ENCODE measurements at regions not wholly inside any gene's neighbourhood (a gene's known extent, or its start where the extent isn't known, plus 50 kb on each side); places are given as distances from the start of the nearest gene placed in this dataset.

DNA sequence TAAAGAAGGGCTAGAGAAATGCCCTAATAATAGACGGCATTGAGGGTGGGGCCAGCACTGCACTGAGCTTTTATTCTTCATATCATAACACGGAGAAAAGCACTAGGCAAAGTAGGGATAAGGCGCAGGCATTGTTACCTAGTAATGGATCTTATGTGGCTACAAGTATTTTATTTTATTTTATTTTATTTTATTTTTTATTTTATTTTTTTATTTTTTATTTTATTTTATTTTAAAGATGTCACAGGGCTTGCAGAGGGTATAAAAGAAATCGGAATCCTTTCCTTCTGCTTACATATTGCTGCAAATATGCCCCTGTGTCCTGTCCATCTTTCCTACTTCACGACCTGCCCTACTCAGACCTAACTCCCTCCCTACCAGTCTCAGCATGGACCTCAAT, 452.0 kb upstream of the KIRREL3 start:
- Histone ChIP-seq H3K4me3 (ENCODE audit: insufficient read depth, low read depth, low read length) (no peak overlapping the region), H3K36me3 (ENCODE audit: control insufficient read depth, insufficient read depth, low read length) (no peaks in the 10 kb centered on the region), H3K27ac (ENCODE audit: insufficient read depth, low read length) (no peak overlapping the region), H2BK120ac (ENCODE audit: low read depth, low read length) (no peak overlapping the region), H2BK15ac (ENCODE audit: low read depth, low read length) (no peak overlapping the region), H3K9ac (ENCODE audit: low read depth, low read length) (no peak overlapping the region), H3K9me1 (ENCODE audit: insufficient read depth, low read length) (no peaks in the 10 kb centered on the region), H3K14ac (replicated peaks; ENCODE audit: low read depth, low read length) (no peak overlapping the region), H2BK20ac (ENCODE audit: low read depth, low read length) (no peak overlapping the region), H2AK9ac (replicated peaks; ENCODE audit: low read depth, low read length, poor library complexity) (no peak overlapping the region), H3K4ac (ENCODE audit: low read depth, low read length) (no peak overlapping the region), H2AFZ (replicated peaks; ENCODE audit: low read length, poor library complexity) (no peak overlapping the region), H3K4me2 (ENCODE audit: low read depth, low read length) (no peak overlapping the region), H3K4me1 (ENCODE audit: control insufficient read depth, insufficient read depth, low read length) (no peaks in the 10 kb centered on the region), H3K56ac (ENCODE audit: extremely low read depth, insufficient read depth, low read length) (no peak overlapping the region), H2AK5ac (ENCODE audit: low read depth, low read length) (no peak overlapping the region), H4K20me1 (ENCODE audit: insufficient read depth, low read length) (no peaks in the 10 kb centered on the region), H3K79me1 (ENCODE audit: low read depth in 1 of 2, low read length in 2 of 2) (no peaks in the 10 kb centered on the region), H3K27me3 (ENCODE audit: control insufficient read depth, insufficient read depth, low read length) (no peaks in the 10 kb centered on the region), H3K23ac (ENCODE audit: low read depth, low read length) (no peak overlapping the region), H3K18ac (ENCODE audit: low read depth, low read length) (no peak overlapping the region), H3K9me3 (ENCODE audit: control insufficient read depth, insufficient read depth, low read length) (no peaks in the 10 kb centered on the region), H4K91ac (ENCODE audit: insufficient read depth, low read depth, low read length) (no peak overlapping the region), H4K5ac (ENCODE audit: low read depth, low read length) (no peak overlapping the region), H4K8ac (ENCODE audit: low read depth in 2 of 2, low read length in 2 of 2) (no peak overlapping the region), H2BK5ac (ENCODE audit: low read depth, low read length, poor library complexity, severe bottlenecking) (no peak overlapping the region)
- in situ Hi-C loops (cut with MboI; ENCODE audit: low sequenced_read_pairs): no loop called here
- dilution Hi-C loops (cut with HindIII; ENCODE audit: low sequenced_read_pairs, unreplicated experiment): no loop called here
- ATAC-seq (ENCODE audit: low read depth) (no peak), DNase-seq (no peak)
- ChIA-PET CTCF (interaction anchor here (0.5 kb wide), 1 partner anchor 18 kb away, joined by 3 read pairs; no protein-coding TSS in a partner anchor), POLR2A (ENCODE audit: unreplicated experiment) (no interaction called here)
- intact Hi-C loops (cut with micrococcal nuclease): no loop called here
- no TSS peak for BruUV-seq (replicated peaks)
- TF ChIP-seq CTCF (conservative IDR thresholded peaks at IDR 0.05; ENCODE audit: low read depth, low read length) (no peak), MAFK (IDR thresholded peaks at IDR 0.05; ENCODE audit: low read depth, low read length) (no peak), NFE2L2 (IDR thresholded peaks at IDR 0.05; ENCODE audit: low read depth, low read length) (no peak), BHLHE40 (IDR thresholded peaks at IDR 0.05; ENCODE audit: low read depth, low read length) (no peak), POLR2A (IDR thresholded peaks at IDR 0.05; ENCODE audit: low read depth, low read length) (no peak), SMC3 (IDR thresholded peaks at IDR 0.05; ENCODE audit: low read depth, low read length) (no peak), FOS (IDR thresholded peaks at IDR 0.05; ENCODE audit: low read depth, low read length) (no peak), RCOR1 (IDR thresholded peaks at IDR 0.05; ENCODE audit: insufficient replicate concordance, low read length) (no peak), RAD21 (IDR thresholded peaks at IDR 0.05; ENCODE audit: low read length) (no peak), MAZ (IDR thresholded peaks at IDR 0.05; ENCODE audit: borderline replicate concordance, low read depth, low read length) (no peak), CEBPB (IDR thresholded peaks at IDR 0.05; ENCODE audit: low read depth, low read length) (no peak), MXI1 (IDR thresholded peaks at IDR 0.05; ENCODE audit: borderline replicate concordance, low read depth, low read length) (no peak), RFX5 (IDR thresholded peaks at IDR 0.05; ENCODE audit: low read depth, low read length) (no peak), CHD1 (IDR thresholded peaks at IDR 0.05; ENCODE audit: low read depth, low read length) (no peak)
- TF ChIP-seq, protein P1, sequence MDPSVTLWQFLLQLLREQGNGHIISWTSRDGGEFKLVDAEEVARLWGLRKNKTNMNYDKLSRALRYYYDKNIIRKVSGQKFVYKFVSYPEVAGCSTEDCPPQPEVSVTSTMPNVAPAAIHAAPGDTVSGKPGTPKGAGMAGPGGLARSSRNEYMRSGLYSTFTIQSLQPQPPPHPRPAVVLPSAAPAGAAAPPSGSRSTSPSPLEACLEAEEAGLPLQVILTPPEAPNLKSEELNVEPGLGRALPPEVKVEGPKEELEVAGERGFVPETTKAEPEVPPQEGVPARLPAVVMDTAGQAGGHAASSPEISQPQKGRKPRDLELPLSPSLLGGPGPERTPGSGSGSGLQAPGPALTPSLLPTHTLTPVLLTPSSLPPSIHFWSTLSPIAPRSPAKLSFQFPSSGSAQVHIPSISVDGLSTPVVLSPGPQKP (IDR thresholded peaks at IDR 0.05; ENCODE audit: borderline replicate concordance, low read depth, low read length): no peak
- TF ChIP-seq, protein P2, sequence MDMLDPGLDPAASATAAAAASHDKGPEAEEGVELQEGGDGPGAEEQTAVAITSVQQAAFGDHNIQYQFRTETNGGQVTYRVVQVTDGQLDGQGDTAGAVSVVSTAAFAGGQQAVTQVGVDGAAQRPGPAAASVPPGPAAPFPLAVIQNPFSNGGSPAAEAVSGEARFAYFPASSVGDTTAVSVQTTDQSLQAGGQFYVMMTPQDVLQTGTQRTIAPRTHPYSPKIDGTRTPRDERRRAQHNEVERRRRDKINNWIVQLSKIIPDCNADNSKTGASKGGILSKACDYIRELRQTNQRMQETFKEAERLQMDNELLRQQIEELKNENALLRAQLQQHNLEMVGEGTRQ (IDR thresholded peaks at IDR 0.05; ENCODE audit: low read depth, low read length): no peak
- WGBS, 2 experiments (ENCODE audit: extremely low coverage in 2 of 2, insufficient read length in 1 of 2): no CpG with 5 or more reads among the region's 5 CpGs
